HG02759 (cell line): ENCODE measurements at regions not wholly inside any gene's neighbourhood (a gene's known extent, or its start where the extent isn't known, plus 50 kb on each side); places are given as distances from the start of the nearest gene placed in this dataset.
"Not testable (repeated sequence)": the region's sequence is repeated elsewhere in the genome, so short reads cannot be mapped to it uniquely, and the experiment has no call there.

Experiments used
- ATAC-seq: cut with Tn5 transposase; IDR thresholded peaks from one replicate; pipeline ENCODE4 v1.9.1; 2021; ENCODE audit warnings: mild to moderate bottlenecking, moderate library complexity; ENCODE audit not compliant: unreplicated experiment

DNA sequence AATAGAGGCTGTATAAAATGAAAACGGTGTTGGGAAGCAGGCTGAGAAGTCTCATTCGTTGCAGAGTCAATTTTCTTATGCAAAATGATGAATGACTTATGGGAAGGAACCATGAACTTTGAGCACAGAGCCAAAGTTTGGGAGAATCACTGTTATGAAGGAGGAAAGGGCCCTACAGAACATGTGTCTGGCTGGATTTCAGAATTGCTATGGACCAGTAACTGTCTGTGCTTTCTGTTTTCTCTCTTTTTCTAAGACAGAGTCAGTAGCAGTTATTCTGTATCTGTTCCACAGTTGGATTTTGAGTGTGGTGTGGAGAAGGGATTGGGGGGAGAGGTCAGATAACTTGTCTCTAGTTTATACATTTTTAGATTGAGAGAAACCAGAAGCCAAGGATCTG, 265.0 kb upstream of the HS3ST1 start:
- no peak for ATAC-seq

DNA sequence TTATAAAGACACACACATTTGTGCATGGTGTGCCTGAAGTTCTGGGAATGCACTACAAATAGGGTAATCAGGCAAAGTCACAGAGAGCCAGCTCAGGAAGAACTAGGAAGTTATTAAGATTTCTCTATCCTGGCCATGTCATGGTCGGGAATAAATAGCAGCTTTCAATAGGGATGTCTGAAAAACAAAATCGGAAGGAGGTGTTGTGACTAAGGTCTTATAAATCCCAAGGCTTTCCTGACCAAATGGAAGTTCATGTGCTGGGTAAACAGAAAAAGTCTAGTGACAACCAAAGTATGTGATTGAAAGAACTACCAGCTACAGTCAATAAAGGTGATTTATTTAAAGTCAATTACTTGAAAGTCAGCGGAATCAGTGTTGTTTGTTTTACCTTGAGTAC, 262.5 kb upstream of the HS3ST1 start:
- ATAC-seq: no peak

DNA sequence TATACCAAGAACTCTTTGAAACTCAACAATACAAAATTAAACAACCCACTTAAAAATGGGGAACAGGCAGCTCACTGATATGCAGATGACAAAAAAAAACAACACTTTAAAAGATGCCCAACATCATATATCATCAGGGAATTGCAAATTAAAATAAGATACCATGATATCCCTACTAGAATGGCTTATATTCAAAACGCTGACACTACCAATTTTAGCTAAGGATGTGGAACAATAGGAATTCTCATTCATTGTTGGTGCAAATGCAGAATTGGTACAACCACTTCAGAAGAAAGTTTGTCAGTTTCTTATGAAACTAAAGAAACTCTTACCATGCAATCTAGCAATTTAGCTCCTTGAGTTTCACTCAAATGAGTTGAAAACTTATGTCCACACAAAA, 259.0 kb upstream of the HS3ST1 start:
- no peak for ATAC-seq

DNA sequence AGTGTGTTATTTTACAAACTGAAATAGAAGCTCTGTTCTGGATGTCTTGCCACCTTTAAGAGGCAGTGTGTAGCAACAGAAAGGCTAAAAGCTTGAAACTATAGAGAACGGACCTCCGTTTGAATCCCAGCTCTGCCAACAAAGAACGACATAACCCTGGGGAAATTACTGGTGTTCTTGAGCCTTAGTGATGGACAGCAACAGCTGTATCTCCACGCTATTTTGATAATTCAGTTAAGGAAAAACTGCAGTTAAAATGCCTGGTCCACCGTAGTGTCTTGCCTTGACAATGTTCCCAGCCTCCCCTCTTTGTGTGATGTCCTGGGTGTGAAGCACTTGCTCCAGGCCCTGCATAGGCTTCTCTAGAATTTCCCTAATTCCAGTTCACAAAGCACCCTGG, 256.8 kb upstream of the HS3ST1 start:
- no peak for ATAC-seq

DNA sequence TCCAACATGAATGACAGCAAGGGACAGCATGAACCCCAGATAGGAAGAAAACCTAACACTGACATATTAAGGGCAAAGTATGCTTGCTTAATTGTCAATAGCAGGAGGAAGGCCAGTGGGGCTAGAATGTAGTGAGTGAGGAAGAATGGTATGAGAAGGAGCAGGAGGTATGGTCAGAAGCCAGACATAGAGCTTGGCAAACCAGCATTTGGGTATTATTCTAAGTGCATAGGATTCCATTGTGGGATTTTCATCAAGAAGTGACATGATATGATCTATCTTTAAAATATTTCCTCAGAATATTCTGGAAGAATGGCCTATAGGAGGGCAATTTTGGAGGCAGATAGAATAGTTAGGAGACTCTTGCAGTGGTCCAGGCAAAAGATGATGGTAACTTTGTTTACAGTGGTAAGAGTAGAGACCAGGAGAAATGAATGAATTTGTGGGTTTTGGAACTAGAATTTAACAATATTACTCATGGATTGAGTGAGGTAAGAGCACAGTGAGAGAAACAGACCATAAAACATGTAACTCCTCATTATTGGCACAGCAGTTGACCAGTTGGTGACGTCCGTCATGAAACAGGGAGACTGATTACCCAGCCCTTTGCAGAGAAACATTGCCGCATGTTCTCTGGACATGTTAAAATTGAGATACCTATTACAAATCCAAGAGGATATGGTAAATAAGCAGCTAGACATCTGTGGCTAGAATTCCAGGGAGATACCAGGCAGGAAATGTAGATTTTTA, 246.5 kb upstream of the HS3ST1 start:
- ATAC-seq: no peak

DNA sequence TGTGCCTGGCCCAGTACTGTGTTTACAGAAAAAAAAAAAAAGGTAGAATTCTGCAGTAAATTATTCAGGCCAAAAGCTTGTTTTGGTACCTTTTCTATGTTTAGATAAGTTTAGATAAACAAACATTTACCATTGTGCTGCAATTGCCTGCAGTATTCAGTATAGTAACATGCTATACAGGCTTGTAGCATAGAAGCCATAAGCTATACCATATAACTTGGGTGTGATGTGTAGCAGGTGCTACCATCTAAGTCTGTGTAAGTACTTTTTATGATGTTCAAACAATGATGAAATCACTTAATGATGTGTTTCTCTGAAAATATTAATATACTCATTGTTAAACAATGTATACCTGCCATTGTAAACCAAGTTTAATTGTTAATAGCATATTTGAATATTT, 241.6 kb upstream of the HS3ST1 start:
- ATAC-seq: no peak

DNA sequence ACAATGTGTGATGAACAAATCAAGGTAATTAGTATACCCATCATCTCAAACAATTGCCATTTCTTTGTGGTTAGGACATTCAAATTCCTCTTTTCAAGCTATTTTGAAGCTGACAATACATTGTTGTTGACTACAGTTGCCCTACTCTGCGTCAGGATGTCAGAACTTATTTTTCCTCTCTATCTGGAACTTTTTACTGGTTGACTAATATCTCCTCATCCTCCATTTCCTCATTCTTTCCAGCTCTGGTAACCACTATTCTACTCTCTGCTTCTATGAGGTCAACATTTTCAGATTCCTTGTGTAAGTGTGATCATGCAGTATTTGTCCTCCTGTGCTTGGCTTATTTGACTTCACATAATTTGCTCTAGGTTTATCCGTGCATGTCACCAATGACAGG, 240.5 kb upstream of the HS3ST1 start:
- ATAC-seq: no peak

DNA sequence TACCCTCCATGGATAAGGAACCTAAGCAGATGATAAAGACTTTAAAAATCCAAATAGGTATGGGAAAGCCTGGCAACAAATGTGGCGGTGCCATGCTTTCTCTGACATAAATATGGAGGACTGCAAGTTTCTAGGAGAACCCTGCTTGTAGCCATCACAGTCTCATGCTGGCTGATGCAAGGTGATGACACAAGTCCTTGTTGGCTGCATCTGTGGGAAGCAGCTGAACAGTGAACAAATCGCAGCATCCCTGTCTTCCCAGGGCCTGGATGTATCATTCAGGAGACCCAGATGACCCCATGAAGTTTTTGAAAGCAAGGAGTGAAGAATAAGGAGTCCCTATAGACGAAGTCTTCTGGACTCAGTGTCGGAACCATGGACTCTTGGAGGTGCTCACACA, 234.4 kb upstream of the HS3ST1 start:
- ATAC-seq: no peak

DNA sequence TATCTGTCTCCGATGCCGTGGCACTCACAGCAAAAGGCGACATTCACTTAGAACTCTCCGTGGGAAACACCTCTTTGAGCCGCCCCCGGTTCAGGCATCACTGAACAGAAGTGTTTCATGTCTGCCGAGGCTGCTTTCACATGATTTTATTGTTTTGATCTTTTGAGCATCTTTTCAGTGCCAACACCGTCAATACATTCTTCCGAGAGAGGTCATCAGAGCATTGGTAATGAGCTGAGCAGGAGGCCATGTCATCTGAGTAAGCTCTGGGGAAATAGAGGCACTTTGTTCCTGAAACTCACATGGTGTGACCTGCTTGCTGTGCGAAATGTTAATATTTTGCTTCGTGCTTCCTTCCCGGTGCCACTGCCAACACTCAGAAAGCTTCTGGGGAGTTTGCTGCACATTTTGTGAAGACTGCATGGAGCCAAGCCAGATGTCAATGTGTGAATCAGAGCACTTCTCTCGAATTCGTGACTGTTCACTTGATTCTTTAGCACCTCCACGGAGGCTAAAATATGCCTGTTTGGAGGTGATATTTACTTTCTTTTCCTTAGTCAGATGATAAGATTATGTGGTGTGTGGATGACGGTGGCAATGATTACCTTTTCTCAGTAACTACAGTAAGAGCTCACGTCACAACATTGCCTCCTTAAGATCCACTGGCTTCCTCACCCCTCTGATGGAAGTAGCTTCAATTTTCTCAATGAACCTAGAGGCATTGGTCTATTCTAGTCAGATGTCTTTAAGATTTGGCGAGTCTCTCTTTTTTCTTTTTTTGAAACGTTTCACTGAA, 222.3 kb upstream of the HS3ST1 start:
- no peak for ATAC-seq

DNA sequence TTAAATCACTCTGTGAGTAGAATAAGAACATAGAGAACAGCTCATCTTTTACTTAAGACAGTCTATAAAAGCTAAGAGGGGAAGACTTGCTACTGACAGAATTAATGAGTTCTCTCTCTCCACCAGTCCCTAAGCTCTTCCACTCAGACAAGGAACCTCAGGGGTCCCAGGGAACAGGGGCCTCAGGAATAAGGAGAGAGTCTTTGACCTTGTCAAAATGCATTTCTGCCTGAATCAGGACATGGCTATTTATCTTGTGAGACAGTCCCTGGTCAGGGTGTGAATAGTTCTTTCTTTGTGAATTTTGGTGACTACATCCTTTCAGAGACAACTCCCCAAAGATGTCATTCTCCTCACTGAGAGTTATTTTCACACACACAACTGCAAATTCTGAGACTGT, 218.7 kb upstream of the HS3ST1 start:
- ATAC-seq: no peak

DNA sequence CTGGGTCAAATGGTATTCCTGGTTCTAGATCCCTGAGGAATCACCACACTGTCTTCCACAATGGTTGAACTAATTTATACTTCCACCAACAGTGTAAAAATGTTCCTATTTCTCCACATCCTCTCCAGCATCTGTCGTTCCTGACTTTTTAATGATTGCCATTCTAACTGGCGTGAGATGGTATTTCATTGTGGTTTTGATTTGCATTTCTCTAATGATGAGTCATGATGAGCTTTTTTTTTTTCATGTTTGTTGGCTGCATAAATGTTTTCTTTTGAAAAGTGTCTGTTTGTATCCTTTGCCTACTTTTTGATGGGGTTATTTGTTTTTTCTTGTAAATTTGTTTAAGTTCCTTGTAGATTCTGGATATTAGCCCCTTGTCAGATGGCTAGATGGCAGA, 214.4 kb upstream of the HS3ST1 start:
- not testable (repeated sequence) for ATAC-seq

DNA sequence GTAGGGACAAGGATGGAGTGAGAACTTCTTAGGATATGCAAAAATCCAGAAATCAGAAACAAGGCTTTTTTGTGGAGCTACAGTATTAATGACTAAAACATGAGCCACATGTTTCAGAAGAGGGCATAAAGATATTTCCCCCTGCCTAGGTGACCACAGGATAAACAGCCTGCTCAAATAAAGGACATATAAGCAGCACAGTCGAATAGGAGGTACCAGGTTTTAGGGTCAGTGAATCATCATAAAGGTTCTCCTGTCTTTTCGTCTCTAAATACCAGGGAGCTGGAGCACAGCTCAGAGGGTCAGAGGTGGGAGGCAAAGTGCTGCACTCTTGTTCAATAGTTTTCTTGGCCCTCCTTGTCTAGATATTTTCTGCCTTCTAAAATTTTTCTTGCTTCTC, 211.9 kb upstream of the HS3ST1 start:
- ATAC-seq: no peak

DNA sequence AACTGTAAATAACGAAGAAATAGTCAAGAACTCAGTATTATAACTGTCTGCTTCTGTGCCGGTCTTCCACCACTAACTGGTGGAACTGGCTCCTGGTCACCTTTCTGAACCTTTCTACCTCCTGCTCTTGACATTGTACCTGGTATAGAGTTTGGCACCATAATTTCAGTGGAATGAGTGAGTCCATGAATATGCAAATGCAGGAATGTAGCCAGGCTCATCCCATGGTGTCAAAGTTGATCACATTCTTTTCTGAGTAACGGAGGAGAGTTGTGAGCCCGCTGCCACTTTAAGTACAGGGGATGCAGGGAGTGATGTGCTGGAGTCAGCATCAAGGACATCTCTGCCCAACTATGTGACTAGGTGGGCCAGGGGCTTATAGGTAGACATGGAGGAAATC, 207.9 kb upstream of the HS3ST1 start:
- ATAC-seq: no peak

DNA sequence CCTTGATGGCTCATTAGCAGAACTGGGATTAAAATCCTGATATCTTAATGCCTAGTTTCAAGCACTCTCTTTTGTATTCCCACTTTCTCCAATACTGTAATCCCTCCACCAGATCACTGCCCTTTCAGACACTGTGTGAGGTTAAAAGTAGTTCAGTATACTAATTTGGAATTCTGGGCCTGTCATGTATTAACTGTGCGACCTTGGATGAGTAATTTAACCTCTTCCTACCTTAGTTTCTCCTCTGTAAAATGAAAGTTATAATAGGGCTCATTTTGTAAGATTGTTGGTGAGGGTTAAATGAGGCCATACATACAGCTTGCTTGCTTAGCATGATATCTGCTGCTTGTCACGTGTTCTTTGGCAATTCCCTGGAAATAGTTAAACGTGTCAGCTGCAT, 207.3 kb upstream of the HS3ST1 start:
- no peak for ATAC-seq

DNA sequence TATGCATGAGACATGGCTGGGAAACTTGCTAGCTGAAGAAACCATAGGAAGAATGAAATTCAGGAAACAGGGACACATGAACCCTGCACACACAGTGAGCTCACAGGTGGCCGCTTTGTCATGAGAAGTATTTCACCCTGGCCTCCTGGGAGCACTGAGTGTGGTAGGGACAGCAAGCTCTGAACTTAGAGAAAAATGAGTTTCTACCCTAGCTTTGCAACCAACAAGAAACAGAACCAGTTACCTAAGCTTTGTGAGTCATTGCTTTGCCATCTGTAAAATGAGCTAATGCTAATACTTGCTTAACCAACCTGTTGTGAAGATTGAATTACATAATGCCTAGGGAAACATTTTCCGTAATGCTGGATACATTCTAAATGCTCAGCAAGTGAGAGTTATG, 206.6 kb upstream of the HS3ST1 start:
- ATAC-seq: no peak

DNA sequence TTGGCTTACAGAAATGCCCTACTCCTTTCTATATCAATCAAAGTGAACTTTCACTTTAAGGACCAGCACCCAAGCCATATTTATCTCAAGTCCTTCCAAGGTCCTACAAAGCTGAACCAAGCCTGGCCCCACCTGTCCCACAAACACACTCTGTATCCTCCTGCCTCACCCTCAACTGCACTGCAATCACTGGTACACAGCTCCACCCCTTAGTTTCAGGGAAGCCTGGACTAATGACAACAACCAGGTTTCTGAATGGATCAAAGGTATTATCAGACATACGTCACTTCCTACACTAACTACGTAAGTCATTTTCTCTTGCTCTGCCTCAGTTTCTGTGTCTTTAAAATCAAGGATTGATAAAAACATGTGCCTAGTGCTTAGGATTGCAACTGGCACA, 205.6 kb upstream of the HS3ST1 start:
- no peak for ATAC-seq

DNA sequence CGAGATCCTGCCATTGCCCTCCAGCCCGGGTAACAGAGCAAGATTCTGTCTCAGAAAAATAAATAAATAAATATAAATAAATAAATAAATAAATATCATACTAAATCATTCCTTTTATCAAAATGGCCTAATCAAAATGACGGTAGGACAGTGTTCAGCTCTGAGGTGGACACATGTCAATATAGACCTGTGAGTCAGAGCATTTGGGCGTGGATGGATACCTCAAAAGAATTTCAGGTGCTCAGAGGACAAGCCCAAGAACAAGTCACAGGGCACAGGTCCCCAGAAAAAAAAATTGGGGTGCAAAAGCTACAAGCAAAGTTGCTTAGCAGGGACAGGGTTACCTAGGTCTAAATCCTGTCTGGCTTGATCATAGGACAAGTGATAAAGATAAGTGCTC, 204.7 kb upstream of the HS3ST1 start:
- ATAC-seq: no peak

DNA sequence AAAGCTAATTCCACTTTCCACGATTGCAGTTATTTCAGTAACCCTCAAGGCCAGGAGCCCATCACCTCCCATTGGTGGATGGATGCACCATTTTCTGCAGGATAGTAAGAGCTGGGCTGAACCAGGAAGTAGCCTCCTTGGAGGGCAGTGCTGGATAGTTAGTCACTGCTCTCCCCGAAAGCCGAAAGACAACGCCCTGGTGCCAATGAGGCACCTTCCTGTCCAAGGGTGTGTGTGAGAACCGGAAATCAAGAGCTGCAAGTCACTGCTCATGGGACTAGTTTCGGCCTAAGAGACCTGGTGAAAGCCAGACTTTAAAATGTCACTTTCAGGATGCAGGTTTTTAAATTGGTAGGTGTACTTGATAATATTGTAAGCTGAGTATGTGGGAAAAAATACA, 203.8 kb upstream of the HS3ST1 start:
- ATAC-seq: no peak

DNA sequence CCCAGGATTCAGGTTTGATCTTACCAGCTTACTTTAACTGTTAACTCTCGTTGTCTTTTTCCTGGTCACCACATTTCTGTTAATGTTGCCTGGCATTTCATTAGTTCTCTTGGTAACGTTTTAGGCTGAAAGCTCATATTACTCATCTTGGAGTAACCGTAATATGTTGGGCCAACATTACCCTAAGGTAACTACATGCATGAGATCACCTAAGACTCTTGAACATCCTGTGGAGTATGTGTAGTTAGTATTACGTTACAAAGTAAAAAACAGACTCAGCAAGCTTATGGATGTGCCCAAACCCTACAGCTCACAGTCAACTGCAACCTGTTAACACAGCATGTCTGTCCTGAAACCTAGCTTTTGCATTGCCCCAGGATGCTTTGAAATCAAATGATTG, 203.3 kb upstream of the HS3ST1 start:
- no peak for ATAC-seq

DNA sequence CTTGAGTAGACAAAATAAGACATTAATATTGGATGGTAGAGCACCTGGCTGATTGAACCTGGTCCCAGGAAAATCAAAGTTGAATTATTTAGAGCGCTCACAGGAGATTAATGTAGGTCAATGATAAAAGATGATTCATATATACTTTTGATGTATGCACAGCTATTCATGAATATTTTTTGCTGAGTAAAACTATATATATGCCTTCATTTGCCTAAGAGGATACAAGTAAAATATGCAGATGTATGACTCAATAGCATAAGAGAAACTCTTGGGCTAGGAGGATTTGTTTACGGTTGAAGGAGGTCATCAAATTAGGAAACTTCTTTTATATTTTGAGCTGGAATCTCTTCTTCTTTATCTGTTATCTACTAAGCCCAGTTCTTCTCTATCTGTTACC, 202.7 kb upstream of the HS3ST1 start:
- no peak for ATAC-seq

DNA sequence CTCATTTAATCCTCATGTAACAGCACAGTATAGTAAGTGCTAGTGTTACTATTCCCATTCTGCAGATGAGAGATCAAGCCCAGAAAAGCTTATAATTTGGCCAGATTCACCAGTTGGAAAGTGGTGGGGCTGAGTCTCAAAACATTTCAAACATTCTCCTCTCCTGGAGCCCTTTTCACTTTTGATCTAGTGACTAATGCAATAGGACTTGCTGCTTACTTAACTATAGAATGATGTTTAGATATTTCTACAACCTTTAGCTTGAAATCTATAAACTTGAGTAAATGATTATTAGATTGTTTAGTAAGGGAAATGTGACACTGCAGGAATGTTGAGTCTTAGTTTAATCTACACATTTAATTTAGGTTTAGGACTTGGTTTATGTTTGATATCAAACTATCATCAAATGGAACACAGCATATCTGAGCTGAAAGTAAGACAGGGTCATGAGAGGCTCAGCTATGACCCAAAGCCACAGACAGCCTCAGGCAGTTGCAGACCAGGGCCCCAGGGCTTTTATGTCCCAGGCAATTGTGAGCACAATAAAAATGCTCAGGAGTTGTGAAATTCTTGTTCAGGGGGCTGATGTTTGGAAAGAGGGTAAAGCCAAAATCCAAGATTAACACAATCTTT, 199.5 kb upstream of the HS3ST1 start:
- ATAC-seq: no peak

DNA sequence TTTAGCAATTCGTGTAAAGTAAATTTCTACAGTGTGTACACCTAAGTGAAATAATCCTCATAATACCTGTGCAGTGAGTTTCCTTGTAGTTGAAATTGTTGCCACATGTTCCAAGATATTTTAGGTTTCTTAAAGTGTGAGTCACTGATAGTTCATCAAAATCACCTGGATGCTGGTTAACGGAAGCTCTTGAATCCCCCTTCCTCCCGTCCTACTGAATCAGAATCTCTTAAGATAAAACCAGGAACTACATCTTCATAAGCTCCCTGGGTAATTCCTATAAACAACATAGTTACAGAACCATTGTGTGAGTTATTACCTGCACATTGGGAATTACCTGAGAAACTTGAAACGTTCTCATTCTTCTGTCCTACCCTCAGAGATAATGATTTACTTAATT, 197.4 kb upstream of the HS3ST1 start:
- ATAC-seq: no peak
